Panc1 (cell line): ENCODE measurements at regions not wholly inside any gene's neighbourhood (a gene's known extent, or its start where the extent isn't known, plus 50 kb on each side); places are given as distances from the start of the nearest gene placed in this dataset.

Experiments
- ATAC-seq: fragments of 200-7000 bp; cut with Tn5 transposase; 2 replicates; pipeline ENCODE4 v1.9.1; 2020; ENCODE audit warnings: mild to moderate bottlenecking, moderate library complexity
- BruUV-seq: library from RNA; stranded (reverse); fragments of 400-500 nt; replicated peaks from 2 replicates; lab custom pipeline; 2021; lab: Mats Ljungman, UMichigan
- CTCF ChIA-PET: fragments of 300-600 bp; sonication (Branson Sonifier 250); formaldehyde crosslinking; loops from one replicate; lab custom pipeline; 2022; ENCODE audit warnings: antibody characterized with exemption; lab: Charles Lee
- POLR2A ChIA-PET: fragments of 300-600 bp; sonication (Branson Sonifier 250); formaldehyde crosslinking; loops from one replicate; lab custom pipeline; 2022; ENCODE audit warnings: antibody characterized with exemption; lab: Charles Lee
- DNase-seq: peaks from one replicate; pipeline ENCODE4 v3.0.0-alpha.2; 2010; ENCODE audit warnings: low read depth, low spot score
- H3K27ac ChIP-seq: 2 replicates; pipeline ENCODE4 v1.5.1; 2011; ENCODE audit warnings: mild to moderate bottlenecking, low read length, inconsistent platforms
- H3K27me3 ChIP-seq: fragments of 200-500 bp; sonication (Bioruptor generic); 2 replicates; pipeline ENCODE4 v1.6.0; 2014; ENCODE audit warnings: low read length, inconsistent platforms; ENCODE audit not compliant: control insufficient read depth, insufficient read depth
- H3K36me3 ChIP-seq: fragments of 200-500 bp; sonication (Bioruptor generic); 2 replicates; pipeline ENCODE4 v1.5.1; 2014; ENCODE audit warnings: inconsistent platforms, mild to moderate bottlenecking, low read length, moderate library complexity; ENCODE audit not compliant: control insufficient read depth, insufficient read depth
- H3K4me1 ChIP-seq: 2 replicates; pipeline ENCODE4 v1.5.1; 2011; ENCODE audit warnings: inconsistent platforms, mild to moderate bottlenecking, low read length, moderate library complexity; ENCODE audit not compliant: control insufficient read depth, insufficient read depth
- H3K4me3 ChIP-seq, 2 experiments: 2 replicates each; pipeline ENCODE4 v1.5.1; 2011 to 2012; ENCODE audit warnings: low read depth in 2 of 2, low read length in 2 of 2, mild to moderate bottlenecking in 2 of 2, inconsistent platforms in 1 of 2, moderate library complexity in 1 of 2
- H3K9me3 ChIP-seq: fragments of 200-500 bp; sonication (Bioruptor generic); 2 replicates; pipeline ENCODE4 v1.5.1; 2014; ENCODE audit warnings: low read depth, mild to moderate bottlenecking, inconsistent platforms, low read length, moderate library complexity; ENCODE audit not compliant: control insufficient read depth, insufficient read depth
- POLR2AphosphoS5 ChIP-seq: IDR thresholded peaks from 2 replicates; pipeline ENCODE4 v1.6.1; 2012; ENCODE audit warnings: mild to moderate bottlenecking, low read depth, low read length, moderate library complexity
- SIN3A ChIP-seq: IDR thresholded peaks from 2 replicates; pipeline ENCODE4 v1.6.1; 2012; ENCODE audit warnings: low read depth, mild to moderate bottlenecking, low read length, moderate library complexity, borderline replicate concordance; ENCODE audit not compliant: insufficient read depth
- TCF7L2 ChIP-seq: IDR thresholded peaks from 2 replicates; pipeline ENCODE4 v1.6.1; 2011; ENCODE audit warnings: mild to moderate bottlenecking, low read depth, low read length, inconsistent platforms
- in situ Hi-C: cut with HindIII; loops from 2 replicates; pipeline ENCODE4 v1.10.0; 2016; ENCODE audit warnings: low sequenced_read_pairs, low pct_unique_long_range_greater_than_20kb
- intact Hi-C: fragments of 100-400 bp; cut with micrococcal nuclease; formaldehyde crosslinking; loops from one replicate; pipeline ENCODE4 v1.10.0; 2022; ENCODE audit not compliant: unreplicated experiment
- TF ChIP-seq, protein P1 (sequence below): fragments of 450-650 bp; IDR thresholded peaks from 2 replicates; pipeline ENCODE4 v1.5.1; 2017; ENCODE audit warnings: mild to moderate bottlenecking
- TF ChIP-seq, protein P2 (sequence below), 2 experiments: IDR thresholded peaks; 2 replicates each; pipeline ENCODE4 v1.6.1; 2011 to 2012; ENCODE audit warnings: low read depth in 2 of 2, control low read depth in 1 of 2, low read length in 1 of 2, mild to moderate bottlenecking in 1 of 2, moderate library complexity in 1 of 2; ENCODE audit not compliant: insufficient read depth in 1 of 2

DNA sequence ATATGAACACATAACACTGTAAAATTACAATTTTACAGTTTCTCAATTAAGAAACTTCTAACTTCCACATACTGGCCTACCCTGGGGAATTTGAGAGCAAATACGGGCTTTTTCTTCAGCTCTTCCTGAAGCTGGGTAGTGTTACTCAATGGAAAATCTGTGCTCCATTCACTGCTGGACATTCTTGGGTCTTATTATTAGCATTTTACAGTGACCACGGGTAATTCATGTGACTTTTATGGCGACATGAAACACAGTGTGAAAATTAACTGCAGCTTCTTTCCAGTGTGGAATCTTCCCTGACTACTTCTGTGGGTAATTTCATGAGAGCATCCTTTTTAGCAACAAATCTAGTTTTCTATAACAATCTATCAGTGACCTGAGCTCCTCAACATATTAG, 423.7 kb upstream of the ANO5 start:
- POLR2A ChIA-PET = no interaction called here
- CTCF ChIA-PET = no interaction called here
- ATAC-seq = no peak

DNA sequence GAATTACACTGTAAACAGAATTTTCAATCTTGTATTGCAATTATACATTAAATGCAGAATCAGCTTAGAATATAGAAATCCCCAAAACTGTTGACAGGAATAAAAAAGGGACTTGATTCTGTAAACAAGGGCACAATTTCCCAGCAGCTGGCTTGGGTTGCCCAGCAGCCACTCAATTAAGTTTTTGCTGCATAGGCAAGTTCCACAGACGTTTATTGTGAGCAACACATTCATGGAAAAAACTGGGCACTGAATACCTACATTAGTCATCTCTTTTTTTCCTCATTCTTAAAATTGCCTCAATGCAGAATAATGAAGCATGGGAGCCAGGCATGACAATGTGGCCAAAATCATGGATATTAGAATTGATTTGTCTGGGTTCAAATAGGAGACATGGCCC, 421.8 kb upstream of the ANO5 start:
- Histone ChIP-seq H3K9me3 (no peaks in the 10 kb centered on the region), H3K4me1 (no peaks in the 10 kb centered on the region), H3K27ac (no peak overlapping the region), H3K4me3 (no peak overlapping the region), H3K27me3 (no peaks in the 10 kb centered on the region), H3K36me3 (no peaks in the 10 kb centered on the region)
- no peak for TF ChIP-seq TCF7L2
- TF ChIP-seq, protein P1, sequence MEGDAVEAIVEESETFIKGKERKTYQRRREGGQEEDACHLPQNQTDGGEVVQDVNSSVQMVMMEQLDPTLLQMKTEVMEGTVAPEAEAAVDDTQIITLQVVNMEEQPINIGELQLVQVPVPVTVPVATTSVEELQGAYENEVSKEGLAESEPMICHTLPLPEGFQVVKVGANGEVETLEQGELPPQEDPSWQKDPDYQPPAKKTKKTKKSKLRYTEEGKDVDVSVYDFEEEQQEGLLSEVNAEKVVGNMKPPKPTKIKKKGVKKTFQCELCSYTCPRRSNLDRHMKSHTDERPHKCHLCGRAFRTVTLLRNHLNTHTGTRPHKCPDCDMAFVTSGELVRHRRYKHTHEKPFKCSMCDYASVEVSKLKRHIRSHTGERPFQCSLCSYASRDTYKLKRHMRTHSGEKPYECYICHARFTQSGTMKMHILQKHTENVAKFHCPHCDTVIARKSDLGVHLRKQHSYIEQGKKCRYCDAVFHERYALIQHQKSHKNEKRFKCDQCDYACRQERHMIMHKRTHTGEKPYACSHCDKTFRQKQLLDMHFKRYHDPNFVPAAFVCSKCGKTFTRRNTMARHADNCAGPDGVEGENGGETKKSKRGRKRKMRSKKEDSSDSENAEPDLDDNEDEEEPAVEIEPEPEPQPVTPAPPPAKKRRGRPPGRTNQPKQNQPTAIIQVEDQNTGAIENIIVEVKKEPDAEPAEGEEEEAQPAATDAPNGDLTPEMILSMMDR = no peak
- no peak for TF ChIP-seq POLR2AphosphoS5
- TF ChIP-seq, protein P2, sequence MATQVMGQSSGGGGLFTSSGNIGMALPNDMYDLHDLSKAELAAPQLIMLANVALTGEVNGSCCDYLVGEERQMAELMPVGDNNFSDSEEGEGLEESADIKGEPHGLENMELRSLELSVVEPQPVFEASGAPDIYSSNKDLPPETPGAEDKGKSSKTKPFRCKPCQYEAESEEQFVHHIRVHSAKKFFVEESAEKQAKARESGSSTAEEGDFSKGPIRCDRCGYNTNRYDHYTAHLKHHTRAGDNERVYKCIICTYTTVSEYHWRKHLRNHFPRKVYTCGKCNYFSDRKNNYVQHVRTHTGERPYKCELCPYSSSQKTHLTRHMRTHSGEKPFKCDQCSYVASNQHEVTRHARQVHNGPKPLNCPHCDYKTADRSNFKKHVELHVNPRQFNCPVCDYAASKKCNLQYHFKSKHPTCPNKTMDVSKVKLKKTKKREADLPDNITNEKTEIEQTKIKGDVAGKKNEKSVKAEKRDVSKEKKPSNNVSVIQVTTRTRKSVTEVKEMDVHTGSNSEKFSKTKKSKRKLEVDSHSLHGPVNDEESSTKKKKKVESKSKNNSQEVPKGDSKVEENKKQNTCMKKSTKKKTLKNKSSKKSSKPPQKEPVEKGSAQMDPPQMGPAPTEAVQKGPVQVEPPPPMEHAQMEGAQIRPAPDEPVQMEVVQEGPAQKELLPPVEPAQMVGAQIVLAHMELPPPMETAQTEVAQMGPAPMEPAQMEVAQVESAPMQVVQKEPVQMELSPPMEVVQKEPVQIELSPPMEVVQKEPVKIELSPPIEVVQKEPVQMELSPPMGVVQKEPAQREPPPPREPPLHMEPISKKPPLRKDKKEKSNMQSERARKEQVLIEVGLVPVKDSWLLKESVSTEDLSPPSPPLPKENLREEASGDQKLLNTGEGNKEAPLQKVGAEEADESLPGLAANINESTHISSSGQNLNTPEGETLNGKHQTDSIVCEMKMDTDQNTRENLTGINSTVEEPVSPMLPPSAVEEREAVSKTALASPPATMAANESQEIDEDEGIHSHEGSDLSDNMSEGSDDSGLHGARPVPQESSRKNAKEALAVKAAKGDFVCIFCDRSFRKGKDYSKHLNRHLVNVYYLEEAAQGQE (IDR thresholded peaks at IDR 0.05; ENCODE audit: insufficient read depth in 1 of 2, low read depth in 2 of 2, low read length in 1 of 2) = no peak
- TF ChIP-seq SIN3A = no peak
- intact Hi-C loops (no loop called here), in situ Hi-C loops (no loop called here)
- BruUV-seq = no TSS peak
- no peak for ATAC-seq
- ChIA-PET POLR2A (no interaction called here), CTCF (no interaction called here)
- DNase-seq = no peak

More for the DNA sequence above, 423.7 kb upstream of the ANO5 start:
- in situ Hi-C loops (no loop called here), intact Hi-C loops (no loop called here)
- no peak overlapping the region for H3K4me3 ChIP-seq
- H3K9me3 ChIP-seq = no peaks in the 10 kb centered on the region
- H3K27me3 ChIP-seq = no peaks in the 10 kb centered on the region
- no peak overlapping the region for H3K27ac ChIP-seq
- TF ChIP-seq POLR2AphosphoS5 (no peak), TCF7L2 (no peak), SIN3A (no peak)
- TF ChIP-seq, protein P1 = no peak
- TF ChIP-seq, protein P2 (IDR thresholded peaks at IDR 0.05; ENCODE audit: insufficient read depth in 1 of 2, low read depth in 2 of 2, low read length in 1 of 2) = no peak
- DNase-seq = no peak
- H3K4me1 ChIP-seq = no peaks in the 10 kb centered on the region
- no TSS peak for BruUV-seq
- H3K36me3 ChIP-seq = no peaks in the 10 kb centered on the region
